ENCODE measurements at regions not wholly inside any gene's neighbourhood (a gene's known extent, or its start where the extent isn't known, plus 50 kb on each side); places are given as distances from the start of the nearest gene placed in this dataset.

DNA sequence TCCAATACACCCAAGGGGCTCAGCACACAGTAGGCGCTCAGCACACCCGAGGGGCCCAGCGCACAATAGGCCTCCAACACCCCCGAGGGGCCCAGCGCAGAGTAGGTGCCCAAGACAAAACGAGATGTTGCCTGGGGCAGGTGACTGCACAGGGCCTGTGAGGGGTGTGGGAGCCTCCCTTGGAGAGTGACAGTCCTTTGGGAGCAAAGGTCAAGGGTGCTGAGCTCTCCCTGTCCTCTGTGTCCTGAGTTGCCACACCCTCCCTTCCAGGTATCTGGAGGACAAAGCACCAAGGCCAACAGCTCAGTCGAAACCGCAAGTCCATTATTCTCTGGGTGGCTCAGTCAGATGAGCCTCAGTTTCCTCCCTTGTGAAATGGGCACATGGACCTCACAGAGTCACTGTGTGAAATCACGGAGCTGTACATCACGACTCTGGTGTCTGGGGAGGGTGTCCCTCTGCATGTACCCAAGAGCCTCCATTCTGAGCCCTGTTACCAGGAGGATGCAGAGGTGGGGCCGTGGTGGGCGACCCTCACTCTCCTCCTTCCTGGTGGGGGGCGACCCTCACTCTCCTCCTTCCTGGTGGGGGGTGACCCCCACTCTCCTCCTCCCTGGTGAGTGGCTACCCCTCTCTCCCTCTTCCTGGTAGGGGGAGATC, 81.3 kb downstream of the FOXL3 start:
- Histone ChIP-seq H3K4me2 (ENCODE audit: insufficient read depth, low read length) (no peak overlapping the region), H4K20me1 (replicated peaks; ENCODE audit: control insufficient read depth, extremely low read depth, insufficient read depth, low read length) (no peaks in the 10 kb centered on the region), H3K9me1 (replicated peaks; ENCODE audit: control insufficient read depth, extremely low read depth, insufficient read depth, low read length) (no peaks in the 10 kb centered on the region), H2AFZ (ENCODE audit: low read depth, low read length) (no peak overlapping the region), H3K36me3 (ENCODE audit: control insufficient read depth in 2 of 2, extremely low read depth in 1 of 2, insufficient read depth in 2 of 2, low read length in 2 of 2) (no peaks in the 10 kb centered on the region), H3K4me1 (ENCODE audit: control insufficient read depth, extremely low read depth, insufficient read depth, low read length) (peaks cover 10% of the 10 kb centered on the region), H3K27ac (ENCODE audit: insufficient read depth, low read depth, low read length) (no peak overlapping the region), H3K79me2 (ENCODE audit: control insufficient read depth, insufficient read depth, low read length) (no peaks in the 10 kb centered on the region), H3K4me3 (replicated peaks in 1 of 3; ENCODE audit: insufficient read depth in 1 of 3, low read depth in 1 of 3, low read length in 3 of 3) (no peak overlapping the region), H3K9me3 (replicated peaks; ENCODE audit: control insufficient read depth, insufficient read depth, low read length) (no peaks in the 10 kb centered on the region), H3K9ac (replicated peaks; ENCODE audit: extremely low read depth, insufficient read depth, low read length) (no peak overlapping the region), H3K27me3 (ENCODE audit: control insufficient read depth in 2 of 2, insufficient read depth in 2 of 2, low read length in 2 of 2) (no peaks in the 10 kb centered on the region)
- ChIA-PET CTCF (interaction anchor here (1.1 kb wide), 1 partner anchor 38 kb away, joined by 3 read pairs; no protein-coding TSS in a partner anchor), POLR2A (no interaction called here)
- intact Hi-C loops (cut with micrococcal nuclease) = no loop called here
- no peak for DNase-seq (ENCODE audit: low read depth, low spot score)
- dilution Hi-C loops (cut with MboI; ENCODE audit: extremely low pct_ligation_motif_present, low sequenced_read_pairs) = no loop called here
- no peak for FAIRE-seq
- BruUV-seq (replicated peaks) = no TSS peak
- TF ChIP-seq EZH2 (IDR thresholded peaks at IDR 0.05; ENCODE audit: borderline replicate concordance, low read depth, low read length, severe bottlenecking) (no peak), JUN (IDR thresholded peaks at IDR 0.05; ENCODE audit: borderline replicate concordance, insufficient read depth, insufficient read length, low read depth) (no peak), FOS (IDR thresholded peaks at IDR 0.05; ENCODE audit: borderline replicate concordance, insufficient read depth, low read length) (no peak), POLR2AphosphoS5 (IDR thresholded peaks at IDR 0.05; ENCODE audit: insufficient read depth, low read depth, low read length) (no peak), MYC (IDR thresholded peaks at IDR 0.05; ENCODE audit: low read depth, low read length) (no peak), POLR2A (IDR thresholded peaks at IDR 0.05; ENCODE audit: low read depth, low read length) (no peak), GATA2 (IDR thresholded peaks at IDR 0.05; ENCODE audit: insufficient read depth, insufficient read length, low read depth, low read length) (no peak)
- TF ChIP-seq, protein P1, sequence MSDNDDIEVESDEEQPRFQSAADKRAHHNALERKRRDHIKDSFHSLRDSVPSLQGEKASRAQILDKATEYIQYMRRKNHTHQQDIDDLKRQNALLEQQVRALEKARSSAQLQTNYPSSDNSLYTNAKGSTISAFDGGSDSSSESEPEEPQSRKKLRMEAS (IDR thresholded peaks at IDR 0.05; ENCODE audit: insufficient read depth, insufficient read length) = no peak
- TF ChIP-seq, protein P2, sequence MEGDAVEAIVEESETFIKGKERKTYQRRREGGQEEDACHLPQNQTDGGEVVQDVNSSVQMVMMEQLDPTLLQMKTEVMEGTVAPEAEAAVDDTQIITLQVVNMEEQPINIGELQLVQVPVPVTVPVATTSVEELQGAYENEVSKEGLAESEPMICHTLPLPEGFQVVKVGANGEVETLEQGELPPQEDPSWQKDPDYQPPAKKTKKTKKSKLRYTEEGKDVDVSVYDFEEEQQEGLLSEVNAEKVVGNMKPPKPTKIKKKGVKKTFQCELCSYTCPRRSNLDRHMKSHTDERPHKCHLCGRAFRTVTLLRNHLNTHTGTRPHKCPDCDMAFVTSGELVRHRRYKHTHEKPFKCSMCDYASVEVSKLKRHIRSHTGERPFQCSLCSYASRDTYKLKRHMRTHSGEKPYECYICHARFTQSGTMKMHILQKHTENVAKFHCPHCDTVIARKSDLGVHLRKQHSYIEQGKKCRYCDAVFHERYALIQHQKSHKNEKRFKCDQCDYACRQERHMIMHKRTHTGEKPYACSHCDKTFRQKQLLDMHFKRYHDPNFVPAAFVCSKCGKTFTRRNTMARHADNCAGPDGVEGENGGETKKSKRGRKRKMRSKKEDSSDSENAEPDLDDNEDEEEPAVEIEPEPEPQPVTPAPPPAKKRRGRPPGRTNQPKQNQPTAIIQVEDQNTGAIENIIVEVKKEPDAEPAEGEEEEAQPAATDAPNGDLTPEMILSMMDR (IDR thresholded peaks at IDR 0.05; ENCODE audit: extremely low read depth in 1 of 2, insufficient read depth in 1 of 2, low read depth in 1 of 2, low read length in 2 of 2) = no peak

All from endothelial cell of umbilical vein (primary cell).